ENCODE measurements at regions not wholly inside any gene's neighbourhood (a gene's known extent, or its start where the extent isn't known, plus 50 kb on each side); places are given as distances from the start of the nearest gene placed in this dataset.

DNA sequence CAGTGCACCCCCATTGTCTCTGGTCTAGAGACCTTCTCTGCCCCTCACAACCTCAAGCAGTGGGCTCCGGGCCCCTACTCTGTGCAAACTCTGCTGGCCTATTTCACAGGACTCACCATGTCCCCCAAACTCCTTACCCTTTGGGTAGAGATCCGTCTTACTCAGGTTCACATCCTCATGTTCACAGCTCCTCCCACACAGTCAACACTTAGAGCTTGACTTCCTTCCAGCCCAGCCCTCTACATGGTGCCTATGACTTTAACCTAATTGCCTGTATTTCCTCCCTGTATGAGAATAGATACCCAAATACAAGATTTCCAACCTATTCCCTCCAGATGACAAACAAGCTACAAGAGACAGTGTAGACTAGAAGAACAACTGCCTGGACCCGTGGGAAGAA lies 528.6 kb upstream of the JARID2 start:
- H3K4me3 ChIP-seq (ENCODE audit: control insufficient read depth, low read depth, low read length), result no peak overlapping the region
- DNase-seq (ENCODE audit: low read depth), result no peak
- TF ChIP-seq, protein P1, sequence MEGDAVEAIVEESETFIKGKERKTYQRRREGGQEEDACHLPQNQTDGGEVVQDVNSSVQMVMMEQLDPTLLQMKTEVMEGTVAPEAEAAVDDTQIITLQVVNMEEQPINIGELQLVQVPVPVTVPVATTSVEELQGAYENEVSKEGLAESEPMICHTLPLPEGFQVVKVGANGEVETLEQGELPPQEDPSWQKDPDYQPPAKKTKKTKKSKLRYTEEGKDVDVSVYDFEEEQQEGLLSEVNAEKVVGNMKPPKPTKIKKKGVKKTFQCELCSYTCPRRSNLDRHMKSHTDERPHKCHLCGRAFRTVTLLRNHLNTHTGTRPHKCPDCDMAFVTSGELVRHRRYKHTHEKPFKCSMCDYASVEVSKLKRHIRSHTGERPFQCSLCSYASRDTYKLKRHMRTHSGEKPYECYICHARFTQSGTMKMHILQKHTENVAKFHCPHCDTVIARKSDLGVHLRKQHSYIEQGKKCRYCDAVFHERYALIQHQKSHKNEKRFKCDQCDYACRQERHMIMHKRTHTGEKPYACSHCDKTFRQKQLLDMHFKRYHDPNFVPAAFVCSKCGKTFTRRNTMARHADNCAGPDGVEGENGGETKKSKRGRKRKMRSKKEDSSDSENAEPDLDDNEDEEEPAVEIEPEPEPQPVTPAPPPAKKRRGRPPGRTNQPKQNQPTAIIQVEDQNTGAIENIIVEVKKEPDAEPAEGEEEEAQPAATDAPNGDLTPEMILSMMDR (conservative IDR thresholded peaks at IDR 0.05; ENCODE audit: control insufficient read depth, insufficient read depth, low read depth, low read length), result no peak

DNA sequence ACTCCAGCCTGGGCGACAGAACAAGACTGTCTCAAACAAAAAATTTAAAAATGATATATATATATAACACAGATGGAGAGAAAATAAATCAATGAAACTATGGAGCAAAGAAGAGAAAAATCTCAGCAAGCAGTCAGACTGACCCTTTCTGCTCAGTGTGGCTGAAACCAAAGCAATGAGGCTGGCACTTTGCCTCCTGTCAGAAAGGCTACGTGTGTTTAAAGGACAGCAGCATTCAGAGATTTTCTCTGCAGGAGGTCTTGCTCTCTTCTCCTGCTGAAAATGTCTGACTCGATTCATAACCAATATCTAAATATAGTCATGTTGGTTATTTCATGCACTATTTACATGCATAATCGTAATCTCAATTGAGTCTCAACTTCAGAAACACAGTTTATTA lies 527.0 kb upstream of the JARID2 start:
- DNase-seq (ENCODE audit: low read depth), result no peak
- H3K4me3 ChIP-seq (ENCODE audit: control insufficient read depth, low read depth, low read length), result no peak overlapping the region
- TF ChIP-seq, protein P1 (conservative IDR thresholded peaks at IDR 0.05; ENCODE audit: control insufficient read depth, insufficient read depth, low read depth, low read length), result no peak

DNA sequence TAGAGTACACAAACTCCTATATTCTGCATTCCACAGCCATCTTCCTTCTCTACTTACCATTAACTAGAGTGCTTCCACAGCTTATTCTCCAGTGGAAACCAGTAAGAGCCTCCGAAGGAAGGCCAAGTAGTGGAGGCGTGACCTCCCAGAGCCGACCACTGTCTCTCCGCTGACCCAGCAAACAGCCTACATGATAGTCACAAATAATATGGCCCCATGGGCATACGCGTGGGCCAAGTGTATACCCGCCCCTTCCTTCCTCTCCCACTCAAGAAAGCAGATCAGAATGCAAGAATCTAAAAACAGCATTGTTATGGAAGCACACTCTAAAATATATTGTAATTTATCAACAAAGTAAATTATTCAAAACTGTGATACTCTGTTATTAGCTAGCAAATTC lies 526.6 kb upstream of the JARID2 start:
- no peak overlapping the region for H3K4me3 ChIP-seq (ENCODE audit: control insufficient read depth, low read depth, low read length)
- no peak for DNase-seq (ENCODE audit: low read depth)
- TF ChIP-seq, protein P1 (conservative IDR thresholded peaks at IDR 0.05; ENCODE audit: control insufficient read depth, insufficient read depth, low read depth, low read length), result no peak

DNA sequence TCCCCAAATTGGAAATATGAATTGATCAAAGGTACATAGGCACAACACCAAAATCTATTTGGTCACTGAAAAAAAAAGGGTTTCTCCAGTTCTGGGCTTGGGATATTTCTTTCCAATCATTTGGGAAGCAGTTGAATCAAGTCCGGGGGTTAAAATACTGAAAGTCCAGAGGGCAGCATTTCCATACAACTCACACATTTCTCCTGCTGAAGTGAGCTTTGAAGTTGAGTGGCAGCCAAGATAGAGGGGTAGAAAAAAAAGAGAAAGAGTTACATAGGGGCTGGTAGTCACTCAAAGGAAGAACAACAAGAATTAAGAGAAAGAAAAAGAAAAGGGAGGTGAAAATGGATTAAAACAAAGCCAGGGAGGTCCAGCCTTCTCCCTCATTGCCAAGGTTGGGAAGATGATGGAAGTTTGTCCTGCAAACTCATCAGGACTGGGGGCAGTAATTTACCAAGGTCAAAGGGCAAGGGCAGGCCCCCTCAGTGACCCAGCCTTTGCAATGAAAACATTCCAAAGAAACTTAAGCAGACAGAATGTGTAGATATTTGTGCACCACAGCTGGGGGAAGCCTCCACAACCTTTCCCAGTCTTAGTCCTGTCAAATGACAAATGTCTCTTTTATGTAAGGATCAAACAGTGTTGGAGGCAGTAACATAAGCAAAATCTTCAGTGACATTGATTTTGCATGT lies 525.3 kb upstream of the JARID2 start:
- H3K4me3 ChIP-seq (ENCODE audit: control insufficient read depth, low read depth, low read length), result no peak overlapping the region
- no peak for DNase-seq (ENCODE audit: low read depth)
- TF ChIP-seq, protein P1 (conservative IDR thresholded peaks at IDR 0.05; ENCODE audit: control insufficient read depth, insufficient read depth, low read depth, low read length), result no peak

DNA sequence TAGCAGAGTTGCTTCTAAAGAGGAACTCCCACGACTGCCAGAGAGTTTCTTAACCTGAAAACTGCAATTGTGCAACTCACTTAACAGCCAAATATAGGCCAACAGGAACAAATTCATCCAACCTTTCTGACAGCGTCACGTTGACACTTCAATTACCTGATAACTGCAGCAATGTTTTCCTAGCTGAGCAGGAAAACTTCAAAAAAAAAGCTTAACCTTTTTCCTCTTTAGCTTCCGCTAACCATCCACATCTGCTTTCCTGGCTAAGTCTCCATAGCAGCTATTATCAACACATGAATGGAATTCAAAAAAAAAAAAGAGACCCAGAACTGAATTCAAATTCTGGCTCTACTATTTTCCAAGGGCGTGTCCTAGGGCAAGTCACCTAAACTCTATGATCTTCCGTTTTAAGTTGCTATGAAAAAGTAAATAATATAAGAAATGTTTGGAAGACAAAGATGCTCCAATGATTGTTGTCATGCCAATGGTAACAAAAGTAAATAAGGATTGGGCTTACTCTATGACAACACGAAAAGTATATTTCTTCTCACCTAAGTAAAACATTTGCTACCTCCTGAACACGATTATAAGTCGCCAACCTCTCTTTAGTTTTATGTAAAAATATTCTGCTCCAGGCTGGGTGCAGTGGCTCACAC lies 524.6 kb upstream of the JARID2 start:
- no peak overlapping the region for H3K4me3 ChIP-seq (ENCODE audit: control insufficient read depth, low read depth, low read length)
- DNase-seq (ENCODE audit: low read depth), result no peak
- TF ChIP-seq, protein P1 (conservative IDR thresholded peaks at IDR 0.05; ENCODE audit: control insufficient read depth, insufficient read depth, low read depth, low read length), result no peak

DNA sequence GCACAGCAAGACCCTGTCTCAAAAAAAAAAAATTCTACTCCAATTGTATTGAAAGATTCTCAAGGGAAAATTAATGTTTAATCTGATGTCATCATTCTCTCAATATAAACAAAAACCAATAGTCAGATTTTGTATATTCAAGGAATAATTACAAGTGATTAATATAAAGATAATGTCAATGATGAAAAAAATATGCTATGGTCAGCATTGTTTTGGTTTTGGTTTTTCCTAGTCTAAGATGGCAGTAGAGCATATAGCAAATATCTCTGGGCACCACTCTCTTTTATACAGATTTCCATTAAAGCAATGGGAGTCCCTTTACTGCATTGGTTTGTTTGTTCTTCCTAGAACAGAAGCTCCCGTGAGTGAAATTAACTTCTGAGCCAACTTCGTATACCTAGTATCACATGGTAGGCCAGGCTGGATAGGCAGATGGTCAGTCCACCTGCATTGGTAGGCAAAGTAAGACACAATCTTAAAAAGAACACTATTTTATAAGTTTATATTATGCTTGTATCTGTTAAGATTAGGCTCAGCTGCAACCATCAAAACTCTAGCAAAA lies 523.8 kb upstream of the JARID2 start:
- TF ChIP-seq, protein P1 (conservative IDR thresholded peaks at IDR 0.05; ENCODE audit: control insufficient read depth, insufficient read depth, low read depth, low read length), result no peak
- H3K4me3 ChIP-seq (ENCODE audit: control insufficient read depth, low read depth, low read length), result no peak overlapping the region
- no peak for DNase-seq (ENCODE audit: low read depth)

Data from fibroblast of mammary gland (primary cell).